ENCODE measurements at regions not wholly inside any gene's neighbourhood (a gene's known extent, or its start where the extent isn't known, plus 50 kb on each side); places are given as distances from the start of the nearest gene placed in this dataset.
"Not testable (repeated sequence)": the region's sequence is repeated elsewhere in the genome, so short reads cannot be mapped to it uniquely, and the experiment has no call there.

DNA sequence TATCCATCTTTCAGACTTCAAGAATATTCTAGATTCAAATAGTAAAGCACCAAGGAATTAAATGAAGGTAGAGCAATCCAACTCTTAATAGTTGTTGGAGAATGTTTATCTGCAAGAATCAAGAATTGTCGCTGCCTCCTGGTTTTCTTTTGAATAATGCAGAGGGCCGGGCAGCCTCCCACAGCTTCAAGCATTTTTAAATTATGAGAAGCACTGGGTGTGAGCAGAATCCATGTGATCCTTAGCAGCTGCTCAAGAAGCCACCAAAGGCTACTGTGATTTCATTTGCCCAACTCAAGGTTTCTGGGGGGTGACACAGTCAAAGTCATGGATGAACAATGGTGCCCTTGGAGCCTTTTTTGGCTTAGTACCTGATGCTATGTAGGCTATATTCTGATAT lies 374.9 kb downstream of the BCL2L11 start:
- DNase-seq (ENCODE audit: low spot score): not testable (repeated sequence)

DNA sequence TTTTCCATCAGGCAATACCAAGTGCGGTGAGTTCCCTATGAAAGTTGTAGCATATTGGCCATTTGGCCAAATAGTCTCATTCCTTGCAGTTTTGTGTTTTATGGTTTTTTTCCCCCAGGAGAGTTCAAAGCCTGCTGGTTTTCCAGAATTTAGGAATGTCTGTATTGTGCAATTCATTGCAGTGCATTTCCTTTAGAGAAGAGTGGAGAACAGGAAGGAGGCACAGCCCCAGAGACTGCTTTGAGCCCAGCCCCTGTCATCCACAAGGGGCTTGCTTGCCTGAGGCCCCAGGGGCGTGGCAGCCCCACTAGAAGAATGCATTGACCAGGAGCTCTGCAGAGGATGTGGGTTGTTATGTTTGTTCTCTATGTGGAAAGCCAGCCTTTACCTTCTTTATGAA lies 375.5 kb downstream of the BCL2L11 start:
- DNase-seq (ENCODE audit: low spot score): not testable (repeated sequence)

DNA sequence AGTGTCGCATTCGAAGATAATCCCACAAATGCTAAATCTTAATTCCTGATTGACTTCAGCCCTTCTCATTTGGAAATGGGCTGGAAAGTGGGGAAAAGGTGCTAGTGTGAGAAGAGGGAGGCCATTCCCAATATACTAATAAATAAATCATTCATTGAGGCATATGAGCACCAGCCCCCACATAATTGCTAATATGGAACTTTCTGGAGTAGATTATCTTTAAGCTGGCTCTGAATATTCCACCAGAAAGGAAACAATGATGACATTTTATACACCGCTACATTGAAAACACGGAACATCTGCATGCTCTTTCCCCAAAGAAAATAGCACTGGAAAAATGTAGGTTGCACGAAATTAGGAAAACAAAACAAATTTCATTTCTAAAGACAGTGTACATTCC lies 376.1 kb downstream of the BCL2L11 start:
- not testable (repeated sequence) for DNase-seq (ENCODE audit: low spot score)

DNA sequence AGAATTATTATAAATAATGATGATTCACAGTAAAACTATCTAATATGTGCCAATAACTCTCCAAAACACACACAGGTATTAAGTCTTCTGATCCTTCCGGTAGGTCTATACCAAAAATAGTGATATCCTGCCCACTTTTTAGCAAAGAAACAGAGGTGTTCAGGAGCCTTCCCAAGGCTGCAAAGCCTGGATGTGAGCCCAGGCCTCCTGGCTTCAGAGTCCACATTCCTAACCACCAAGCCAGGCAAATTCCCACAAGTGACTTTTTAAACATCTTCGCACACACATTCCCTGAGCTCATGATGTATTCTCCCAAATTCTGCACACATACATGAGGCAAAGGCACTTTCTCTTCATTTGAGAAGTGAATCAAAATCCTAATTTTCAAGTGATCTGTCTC lies 376.6 kb downstream of the BCL2L11 start:
- DNase-seq (ENCODE audit: low spot score): not testable (repeated sequence)

DNA sequence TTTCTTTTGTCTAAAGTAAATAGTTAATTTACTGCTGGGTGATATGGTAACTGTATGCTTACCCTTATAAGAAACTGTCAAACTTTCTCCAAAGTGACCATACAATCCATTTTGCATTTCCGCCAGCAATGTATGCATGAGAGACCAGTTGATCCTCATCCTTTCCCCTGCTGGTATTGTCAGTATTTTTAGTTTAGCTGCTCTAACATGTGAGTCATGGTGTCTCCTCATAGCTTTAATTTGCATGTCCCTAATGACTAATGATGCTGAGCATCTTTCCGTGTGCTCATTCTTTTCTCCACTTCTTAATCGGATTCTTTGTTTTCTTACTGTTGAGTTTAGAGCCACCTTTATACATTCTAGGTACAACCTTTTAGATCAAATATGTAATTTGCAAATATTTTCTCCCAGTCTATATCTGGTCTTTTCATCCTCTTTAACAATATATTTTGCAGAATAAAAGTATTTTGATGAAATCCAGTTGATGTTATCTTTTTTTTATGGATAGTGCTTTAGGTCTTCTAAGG lies 379.9 kb downstream of the BCL2L11 start:
- DNase-seq (ENCODE audit: low spot score): not testable (repeated sequence)

DNA sequence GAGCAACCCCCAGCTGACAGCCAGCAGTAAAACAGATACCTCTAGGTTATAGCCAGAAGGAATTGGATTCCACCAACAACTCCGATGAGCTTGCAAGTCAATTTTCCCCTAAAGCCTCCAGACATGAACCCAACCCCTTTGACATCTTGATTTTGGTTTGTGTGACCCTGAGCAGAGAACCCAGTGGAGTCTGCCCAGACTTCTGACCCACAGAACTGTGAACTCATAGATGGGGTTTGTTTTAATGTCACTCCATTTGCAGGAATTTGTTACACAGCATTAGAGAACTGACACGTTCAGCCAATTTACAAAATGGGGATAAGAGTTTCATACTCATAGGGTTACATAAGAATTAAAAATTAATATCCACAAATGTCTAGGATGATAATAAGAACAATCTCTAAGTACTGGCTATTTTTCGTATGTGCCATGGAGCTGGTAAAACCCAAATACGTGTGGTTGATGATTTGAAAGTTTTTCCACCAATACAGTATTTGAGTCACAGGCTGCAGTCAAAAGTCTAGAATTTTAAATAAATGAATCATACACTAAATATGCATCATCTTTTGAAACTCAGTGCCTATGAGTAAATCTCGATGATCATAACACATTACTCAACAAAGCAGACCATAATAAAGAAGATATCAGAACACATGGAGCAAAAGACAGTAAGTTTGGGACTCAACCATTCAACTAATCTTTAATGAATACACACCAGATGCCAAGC lies 380.0 kb downstream of the ANAPC1 start:
- not testable (repeated sequence) for DNase-seq (ENCODE audit: low spot score)

DNA sequence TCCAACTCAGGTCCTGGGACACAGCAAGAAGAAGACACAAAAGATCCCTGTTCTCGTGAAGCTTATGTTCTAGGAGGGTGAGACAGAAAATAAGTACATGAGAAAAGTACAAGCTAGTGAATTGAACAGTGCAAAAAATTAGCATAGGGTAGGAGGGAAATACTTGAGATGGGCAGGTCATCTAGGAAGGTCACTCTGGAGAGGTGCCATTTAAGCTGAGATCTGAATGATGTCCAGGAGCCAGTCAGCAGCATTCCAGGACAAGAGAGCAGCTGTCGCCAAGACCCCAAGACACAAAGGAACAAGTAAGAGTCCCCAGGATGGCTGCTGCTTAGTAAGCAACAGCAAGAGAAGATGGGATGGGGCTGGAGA lies 379.4 kb downstream of the ANAPC1 start:
- DNase-seq (ENCODE audit: low spot score): not testable (repeated sequence)

DNA sequence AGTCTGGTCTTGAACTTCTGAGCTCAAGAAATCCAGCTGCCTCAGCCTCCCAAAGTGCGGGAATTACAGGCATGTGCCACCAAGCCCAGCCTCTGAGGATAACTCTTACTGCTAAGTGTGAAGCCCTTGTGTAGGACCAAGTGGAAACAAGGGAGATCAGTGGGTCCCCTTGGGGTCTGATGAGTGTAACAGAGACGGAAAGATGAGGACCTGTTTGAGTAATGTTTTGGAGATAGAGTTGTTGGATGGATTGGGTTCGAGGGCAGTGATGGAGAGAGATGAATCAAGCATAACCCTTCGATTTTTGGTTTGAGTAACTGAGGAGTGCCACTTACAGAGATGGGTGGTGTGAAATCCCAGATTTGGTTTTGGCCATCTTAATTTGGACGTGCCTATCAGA lies 378.7 kb downstream of the ANAPC1 start:
- not testable (repeated sequence) for DNase-seq (ENCODE audit: low spot score)

DNA sequence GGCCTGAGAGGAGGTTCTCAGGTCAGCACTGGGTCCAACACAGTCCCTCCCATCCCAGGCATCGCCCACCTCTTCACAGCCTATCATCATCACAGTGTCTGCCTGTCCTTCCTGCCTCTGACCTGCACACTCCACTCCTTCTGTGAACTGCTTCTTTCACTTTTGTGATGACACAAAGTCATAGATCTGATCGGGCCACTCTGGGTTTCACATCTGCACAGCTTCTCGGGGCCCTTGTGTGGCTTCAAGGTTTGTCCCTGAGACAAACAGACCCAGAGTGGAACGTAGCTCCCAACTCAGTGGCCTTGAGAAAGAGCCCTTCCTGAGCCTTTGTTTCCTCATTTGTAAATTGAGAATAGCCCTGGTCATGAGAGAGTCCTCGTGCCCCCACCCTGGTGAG lies 377.1 kb downstream of the ANAPC1 start:
- not testable (repeated sequence) for DNase-seq (ENCODE audit: low spot score)

DNA sequence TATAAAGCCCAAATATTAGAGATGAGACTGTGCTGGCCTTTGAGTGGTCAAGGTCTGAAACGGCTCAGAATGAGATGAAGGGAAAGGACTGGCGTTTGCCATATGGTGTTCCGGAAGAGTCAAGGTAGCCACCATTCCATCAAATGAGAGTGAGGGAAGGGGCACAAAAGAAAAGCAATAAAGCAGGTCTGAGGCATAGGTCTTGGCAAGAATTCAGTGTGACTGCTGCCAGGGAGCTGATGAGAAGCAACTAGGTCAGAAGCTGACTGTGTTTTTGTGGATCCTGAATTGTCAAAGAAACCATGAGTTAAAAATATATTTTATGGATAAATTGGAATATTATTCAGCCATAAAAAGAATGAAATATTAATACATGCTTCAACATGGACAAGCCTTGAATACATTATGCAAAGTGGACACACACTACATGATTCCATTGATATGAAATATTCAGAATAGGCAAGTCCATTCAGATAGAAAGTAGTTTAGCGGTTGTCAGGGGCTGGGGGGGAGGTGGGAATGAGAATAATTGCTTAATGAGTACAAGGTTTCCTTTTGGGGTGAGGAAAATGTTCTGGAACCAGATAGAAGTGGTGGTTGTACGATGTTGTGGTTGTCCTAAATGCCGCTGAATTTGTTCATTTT lies 374.6 kb downstream of the ANAPC1 start:
- DNase-seq (ENCODE audit: low spot score): not testable (repeated sequence)

DNA sequence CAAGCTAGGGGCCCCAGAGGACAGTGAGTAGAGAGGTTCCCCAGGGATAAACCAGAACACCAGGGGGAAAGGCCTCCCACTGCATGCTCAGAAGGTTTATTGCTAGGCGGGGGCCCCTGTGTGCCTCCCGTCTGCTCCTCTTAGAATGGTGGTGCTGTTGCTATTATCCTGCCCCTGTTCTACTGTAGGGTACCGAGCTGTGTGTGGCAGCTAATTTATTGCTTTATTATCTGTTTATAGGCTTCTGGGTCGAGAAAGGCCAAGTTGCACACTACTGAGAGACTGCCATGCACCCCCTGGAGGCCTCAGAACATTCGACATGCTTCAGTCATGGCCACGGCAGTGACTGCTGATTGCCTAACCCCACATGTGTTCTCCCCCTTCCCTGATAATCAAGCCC lies 373.6 kb downstream of the ANAPC1 start:
- DNase-seq (ENCODE audit: low spot score): not testable (repeated sequence)

DNA sequence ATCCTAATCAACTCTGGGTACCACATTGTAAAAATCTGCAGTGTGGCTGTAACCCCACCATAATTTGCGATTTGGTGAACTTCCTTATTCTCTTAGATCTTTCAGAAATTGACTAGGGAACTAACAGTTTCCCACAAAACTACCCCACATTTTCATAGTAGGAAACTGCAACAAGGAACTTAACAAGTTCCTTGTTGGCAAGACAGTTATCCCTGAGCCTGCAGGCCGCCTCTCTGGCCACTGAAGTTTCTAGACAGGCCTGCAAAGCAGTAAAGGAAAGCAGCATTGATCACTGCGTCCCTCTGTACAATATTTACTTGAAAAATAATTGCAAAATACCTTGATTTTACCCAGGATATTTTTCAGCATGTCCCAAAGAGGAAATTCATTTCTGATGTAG lies 372.9 kb downstream of the ANAPC1 start:
- not testable (repeated sequence) for DNase-seq (ENCODE audit: low spot score)

DNA sequence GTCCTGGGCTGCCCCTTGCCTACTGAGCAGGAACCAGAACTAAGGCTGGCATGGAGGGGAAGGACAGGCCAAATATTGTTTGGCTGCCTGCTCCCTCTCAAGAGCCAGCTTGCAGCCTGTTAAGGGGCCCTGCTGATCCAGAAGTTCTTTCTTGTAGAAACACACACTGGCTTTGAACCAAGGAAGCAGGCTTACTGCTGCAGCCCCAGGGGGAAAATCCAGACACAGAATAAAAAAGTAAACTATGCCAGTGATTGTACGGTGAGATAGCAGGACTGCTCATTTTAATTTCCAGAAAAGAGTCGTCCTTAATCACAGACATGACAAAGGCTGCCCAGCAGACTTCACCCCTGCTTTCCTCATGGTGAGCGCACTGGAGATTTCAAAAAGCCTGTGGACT lies 371.6 kb downstream of the ANAPC1 start:
- not testable (repeated sequence) for DNase-seq (ENCODE audit: low spot score)

DNA sequence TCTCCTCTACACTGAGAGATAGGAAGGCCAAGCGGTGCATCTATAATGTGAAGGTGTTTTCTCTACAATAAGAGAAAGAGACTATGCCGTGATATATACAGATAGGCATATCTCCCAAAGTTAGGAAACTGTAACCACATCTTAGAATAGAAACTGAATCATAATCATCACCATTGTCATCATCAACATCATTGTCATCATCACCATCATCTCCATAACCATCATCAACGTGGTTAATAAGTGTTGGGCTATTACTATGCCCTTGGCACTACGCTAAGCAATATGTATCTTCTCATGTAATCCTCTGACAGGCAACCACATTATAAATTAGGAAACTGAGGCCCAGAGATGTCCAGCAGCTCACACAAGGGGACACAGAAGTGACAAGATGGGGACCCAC lies 369.9 kb downstream of the ANAPC1 start:
- not testable (repeated sequence) for DNase-seq (ENCODE audit: low spot score)

DNA sequence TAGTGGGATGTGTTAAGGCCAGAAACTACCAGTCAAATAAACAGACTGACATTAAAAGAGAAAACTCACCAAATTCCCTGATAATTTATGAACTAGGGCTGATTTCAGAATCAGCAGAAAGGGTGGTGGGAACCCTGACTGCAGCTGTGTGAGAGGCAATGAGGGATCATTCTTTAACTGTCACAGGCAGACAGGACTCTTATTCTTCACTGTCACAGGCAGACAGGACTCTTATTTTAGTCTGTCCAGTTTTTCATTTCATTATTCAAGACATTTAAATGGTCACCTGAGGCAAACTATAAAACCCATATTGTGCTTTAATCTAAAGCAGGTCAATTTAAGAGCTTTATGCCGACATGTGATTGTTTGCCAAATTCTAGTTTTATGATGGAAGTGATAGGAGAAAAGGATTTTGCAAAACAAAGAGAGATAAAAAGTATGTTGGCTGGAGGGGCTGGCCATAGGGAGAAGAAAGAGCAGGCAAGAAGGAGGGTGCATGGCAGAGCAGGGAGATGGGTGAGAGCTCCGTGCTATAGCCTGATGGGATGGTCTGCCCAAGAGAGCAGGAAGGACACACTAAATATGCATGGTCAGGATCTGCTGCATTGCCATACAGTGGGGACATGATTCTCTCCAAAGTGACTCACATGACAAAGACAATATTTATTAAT lies 366.8 kb downstream of the ANAPC1 start:
- not testable (repeated sequence) for DNase-seq (ENCODE audit: low spot score)

DNA sequence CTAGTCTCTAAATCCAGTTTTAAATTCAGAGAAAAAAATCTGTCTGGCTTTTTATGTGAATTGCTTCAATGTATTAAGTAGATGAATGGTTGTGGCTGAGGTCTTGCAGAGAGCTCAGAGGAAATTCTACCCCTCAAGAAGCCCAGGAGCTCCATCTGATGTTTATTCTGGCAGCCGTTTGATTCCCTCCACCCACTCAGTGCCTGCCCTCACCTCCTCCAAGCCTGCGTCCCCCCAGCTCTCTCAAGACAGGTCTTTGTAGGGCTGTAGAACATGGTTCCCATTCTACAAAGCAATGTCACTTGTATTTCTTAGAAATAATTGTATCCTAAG lies 366.3 kb downstream of the ANAPC1 start:
- not testable (repeated sequence) for DNase-seq (ENCODE audit: low spot score)

DNA sequence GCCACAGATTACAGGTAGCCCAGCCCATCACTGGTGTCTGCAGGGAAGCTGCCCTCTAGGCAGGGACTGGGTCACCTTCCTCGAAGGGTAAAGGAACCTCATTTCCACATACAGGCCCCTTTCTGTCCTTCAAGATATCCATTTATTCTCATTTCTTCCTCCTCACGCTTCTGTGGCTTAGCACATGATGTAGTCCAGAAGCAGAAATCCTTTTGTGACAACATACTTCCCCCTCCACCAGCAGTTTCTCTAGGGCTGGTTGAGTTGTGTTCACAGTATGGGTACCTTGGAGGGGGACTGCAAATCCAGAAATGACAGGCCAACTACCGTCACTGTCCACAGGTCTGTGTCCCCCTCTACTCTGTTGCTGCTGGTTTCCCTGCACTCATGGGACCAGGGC lies 364.9 kb downstream of the ANAPC1 start:
- no peak for DNase-seq (ENCODE audit: low spot score)

DNA sequence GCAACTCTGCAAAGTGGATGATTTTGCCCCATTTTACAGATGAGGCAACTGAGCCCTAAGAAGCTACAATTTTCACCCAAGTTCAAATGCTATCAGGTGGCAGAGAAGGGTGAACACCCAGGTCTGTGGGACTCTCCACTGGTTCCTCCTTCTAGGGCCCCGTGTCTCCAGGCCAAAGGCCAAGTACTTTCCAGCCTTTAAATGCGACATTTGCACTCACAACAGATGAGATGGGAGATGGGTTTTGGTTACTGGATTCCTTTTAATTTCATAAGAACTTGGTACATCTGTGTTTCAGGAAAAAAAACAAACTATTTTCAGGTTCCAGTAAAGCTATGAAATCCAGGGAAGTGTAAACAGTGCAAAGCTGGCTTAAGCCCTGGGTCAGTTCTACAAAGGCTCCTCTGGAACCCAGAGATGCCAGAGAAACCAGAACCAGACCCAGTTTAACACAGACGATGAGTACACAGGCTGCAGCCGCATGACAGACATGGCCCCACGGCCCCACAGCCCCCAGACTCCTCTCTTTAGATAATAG lies 361.7 kb downstream of the ANAPC1 start:
- DNase-seq (ENCODE audit: low spot score): no peak

DNA sequence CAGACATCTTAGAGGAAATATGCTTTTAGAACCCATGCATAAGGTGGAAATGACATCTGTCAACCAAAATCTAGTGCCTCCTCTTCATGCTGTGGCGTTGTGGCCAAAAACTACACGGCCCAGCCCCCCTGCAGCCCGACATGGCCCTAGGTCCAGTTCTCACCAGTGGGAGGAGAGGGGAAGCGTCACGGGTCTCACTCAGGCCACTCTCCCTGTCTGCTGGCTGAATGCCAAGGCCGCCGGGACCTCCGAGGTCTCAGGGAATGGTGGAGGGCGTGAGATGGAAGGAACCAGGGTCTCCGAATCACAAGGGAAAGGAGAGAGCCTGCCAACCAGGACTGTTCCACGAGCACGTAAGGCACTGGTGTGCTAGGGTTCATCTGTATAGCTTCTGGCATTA lies 361.0 kb downstream of the ANAPC1 start:
- no peak for DNase-seq (ENCODE audit: low spot score)

DNA sequence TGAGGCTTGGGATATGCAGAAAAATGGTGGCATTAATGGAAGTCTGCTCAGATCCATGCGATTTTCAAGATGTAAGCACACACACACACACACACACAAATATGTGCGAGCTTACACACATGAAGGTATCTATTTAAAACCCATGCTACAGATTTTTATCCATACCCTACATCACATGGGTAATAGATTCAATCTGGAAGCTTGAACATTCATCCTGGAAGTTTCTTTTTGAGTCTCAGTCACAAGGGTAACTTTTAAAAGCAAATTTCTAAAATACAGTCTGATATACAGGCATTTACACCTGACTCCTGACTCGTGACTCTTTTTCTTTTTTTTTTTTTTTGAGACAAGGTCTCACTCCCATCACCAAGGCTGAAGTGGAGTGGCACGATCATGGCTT lies 359.0 kb downstream of the ANAPC1 start:
- DNase-seq (ENCODE audit: low spot score): not testable (repeated sequence)

DNA sequence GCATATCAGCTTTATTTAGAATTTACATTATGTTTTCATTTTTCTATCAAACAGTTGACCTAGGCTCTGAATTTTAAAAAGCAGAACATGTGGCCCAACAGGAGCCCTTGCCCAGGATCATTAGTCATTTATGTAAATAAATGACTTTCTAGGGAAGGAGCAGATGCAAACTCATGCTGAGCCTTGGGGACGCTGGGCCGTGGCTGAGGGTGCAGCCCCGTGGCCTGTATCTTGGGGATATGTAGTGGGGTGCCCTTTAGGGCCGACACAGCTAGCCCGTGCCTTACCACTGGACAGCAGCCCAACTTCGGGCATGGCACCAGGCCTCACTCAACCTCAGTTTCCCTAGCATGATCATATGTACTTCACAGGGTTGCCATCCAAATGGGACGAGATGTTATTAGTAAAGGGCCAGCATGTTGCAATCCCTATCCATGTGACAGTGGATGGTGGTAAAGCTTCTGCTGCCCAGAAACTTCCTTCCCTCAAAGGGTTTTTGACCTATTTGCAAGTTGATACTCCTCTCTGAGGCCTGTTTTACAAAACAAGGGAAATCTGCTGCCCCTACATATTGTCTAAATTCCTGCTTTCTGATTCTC lies 357.9 kb downstream of the ANAPC1 start:
- DNase-seq (ENCODE audit: low spot score): not testable (repeated sequence)
